NT2/D1 (cell line): ENCODE measurements at regions not wholly inside any gene's neighbourhood (a gene's known extent, or its start where the extent isn't known, plus 50 kb on each side); places are given as distances from the start of the nearest gene placed in this dataset.

ENCODE experiments used
- SUZ12 ChIP-seq: IDR thresholded peaks from 2 replicates; pipeline ENCODE4 v1.6.1; 2011; ENCODE audit not compliant: insufficient read length, insufficient read depth; ENCODE audit errors: extremely low read depth
- YY1 ChIP-seq: IDR thresholded peaks from 2 replicates; pipeline ENCODE4 v1.6.1; 2011; ENCODE audit not compliant: insufficient read length, insufficient read depth

DNA sequence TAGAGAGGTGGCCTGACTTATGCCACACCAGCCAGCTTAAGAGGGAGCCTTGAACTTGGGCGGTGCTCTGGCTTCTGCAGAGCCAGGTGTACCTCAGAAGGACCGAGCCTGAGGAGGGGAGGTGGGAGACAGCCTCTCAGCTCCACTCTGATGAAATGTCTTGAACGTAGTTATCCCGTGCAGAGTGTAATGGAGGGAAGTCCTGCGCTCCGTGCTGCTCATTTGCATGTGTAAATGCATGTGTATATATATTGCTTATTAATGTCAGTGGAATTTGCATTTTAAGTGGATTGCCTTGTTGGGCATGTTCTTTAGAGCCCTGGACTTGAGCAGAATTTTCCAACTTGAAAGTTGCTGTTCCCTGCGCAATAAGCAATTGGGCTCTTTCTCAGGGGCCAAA is 264.9 kb upstream of the SDK2 start:
- TF ChIP-seq YY1 (no peak), SUZ12 (no peak)
